Peyer's patch (tissue), 4 donors: ENCODE measurements at regions not wholly inside any gene's neighbourhood (a gene's known extent, or its start where the extent isn't known, plus 50 kb on each side); places are given as distances from the start of the nearest gene placed in this dataset.
"Not testable (repeated sequence)": the region's sequence is repeated elsewhere in the genome, so short reads cannot be mapped to it uniquely, and the experiment has no call there.

Experiments
- POLR2A ChIP-seq, 2 donors: fragments of 450-650 bp; IDR thresholded peaks; one replicate each; pipeline ENCODE4 v1.5.1; 2017; ENCODE audit warnings: antibody characterized with exemption in 2 of 2, mild to moderate bottlenecking in 2 of 2, moderate library complexity in 2 of 2
- TF ChIP-seq, protein P1 (sequence below), 6 experiments: fragments of 450-650 bp in 4 of 6; fragments of 200-600 bp in 2 of 6; sonication (generic) in 1 of 6; IDR thresholded peaks; one replicate each; pipeline ENCODE4 v1.5.1; 2017 to 2019; ENCODE audit warnings: antibody characterized with exemption in 6 of 6, mild to moderate bottlenecking in 3 of 6, moderate library complexity in 1 of 6

DNA sequence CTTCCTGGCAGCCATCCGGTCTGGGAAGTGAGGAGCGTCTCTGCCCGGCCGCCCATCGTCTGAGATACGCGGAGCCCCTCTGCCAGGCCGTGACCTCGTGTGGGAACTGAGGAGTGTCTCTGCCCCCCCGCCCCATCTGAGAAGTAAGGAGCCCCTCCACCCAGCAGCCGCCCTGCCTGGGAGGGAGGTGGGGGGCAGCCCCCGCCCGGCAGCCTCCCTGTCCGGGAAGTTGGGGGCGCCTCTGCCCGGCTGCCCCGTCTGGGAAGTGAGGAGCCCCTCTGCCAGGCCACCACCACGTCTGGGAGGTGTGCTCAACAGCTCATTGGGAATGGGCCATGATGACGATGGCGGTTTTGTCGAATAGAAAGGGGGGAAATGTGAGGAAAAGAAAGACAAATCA, 130.4 kb downstream of the OR52B4 start:
- TF ChIP-seq, protein P1, sequence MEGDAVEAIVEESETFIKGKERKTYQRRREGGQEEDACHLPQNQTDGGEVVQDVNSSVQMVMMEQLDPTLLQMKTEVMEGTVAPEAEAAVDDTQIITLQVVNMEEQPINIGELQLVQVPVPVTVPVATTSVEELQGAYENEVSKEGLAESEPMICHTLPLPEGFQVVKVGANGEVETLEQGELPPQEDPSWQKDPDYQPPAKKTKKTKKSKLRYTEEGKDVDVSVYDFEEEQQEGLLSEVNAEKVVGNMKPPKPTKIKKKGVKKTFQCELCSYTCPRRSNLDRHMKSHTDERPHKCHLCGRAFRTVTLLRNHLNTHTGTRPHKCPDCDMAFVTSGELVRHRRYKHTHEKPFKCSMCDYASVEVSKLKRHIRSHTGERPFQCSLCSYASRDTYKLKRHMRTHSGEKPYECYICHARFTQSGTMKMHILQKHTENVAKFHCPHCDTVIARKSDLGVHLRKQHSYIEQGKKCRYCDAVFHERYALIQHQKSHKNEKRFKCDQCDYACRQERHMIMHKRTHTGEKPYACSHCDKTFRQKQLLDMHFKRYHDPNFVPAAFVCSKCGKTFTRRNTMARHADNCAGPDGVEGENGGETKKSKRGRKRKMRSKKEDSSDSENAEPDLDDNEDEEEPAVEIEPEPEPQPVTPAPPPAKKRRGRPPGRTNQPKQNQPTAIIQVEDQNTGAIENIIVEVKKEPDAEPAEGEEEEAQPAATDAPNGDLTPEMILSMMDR (IDR thresholded peaks at IDR 0.05), result not testable (repeated sequence)
- TF ChIP-seq POLR2A (IDR thresholded peaks at IDR 0.05), result not testable (repeated sequence)
